Type B pancreatic cell (in vitro differentiated cells): ENCODE measurements at regions not wholly inside any gene's neighbourhood (a gene's known extent, or its start where the extent isn't known, plus 50 kb on each side); places are given as distances from the start of the nearest gene placed in this dataset.

Experiments used
- DNase-seq: peaks from one replicate; pipeline ENCODE4 v3.0.0; 2021; ENCODE audit warnings: mixed read lengths; ENCODE audit not compliant: unreplicated experiment; ENCODE audit errors: extremely low spot score
- H3K27ac Mint-ChIP-seq: 2 replicates; pipeline ENCODE4 v1.8.0; 2021; ENCODE audit warnings: mild to moderate bottlenecking, mixed read lengths
- H3K27me3 Mint-ChIP-seq: 2 replicates; pipeline ENCODE4 v1.8.0; 2021; ENCODE audit warnings: mixed read lengths
- H3K36me3 Mint-ChIP-seq: 2 replicates; pipeline ENCODE4 v1.8.0; 2021; ENCODE audit warnings: mixed read lengths
- H3K4me1 Mint-ChIP-seq: one replicate; pipeline ENCODE4 v1.8.0; 2021; ENCODE audit warnings: mixed read lengths; ENCODE audit not compliant: unreplicated experiment
- H3K4me3 Mint-ChIP-seq: 2 replicates; pipeline ENCODE4 v1.8.0; 2021; ENCODE audit warnings: mild to moderate bottlenecking, mixed read lengths
- H3K9me3 Mint-ChIP-seq: 2 replicates; pipeline ENCODE4 v1.8.0; 2021; ENCODE audit warnings: mixed read lengths
- CTCF ChIP-seq: fragments of 200-600 bp; sonication (generic); conservative IDR thresholded peaks from 2 replicates; pipeline ENCODE4 v1.5.0; 2021; ENCODE audit warnings: antibody characterized with exemption, mild to moderate bottlenecking

DNA sequence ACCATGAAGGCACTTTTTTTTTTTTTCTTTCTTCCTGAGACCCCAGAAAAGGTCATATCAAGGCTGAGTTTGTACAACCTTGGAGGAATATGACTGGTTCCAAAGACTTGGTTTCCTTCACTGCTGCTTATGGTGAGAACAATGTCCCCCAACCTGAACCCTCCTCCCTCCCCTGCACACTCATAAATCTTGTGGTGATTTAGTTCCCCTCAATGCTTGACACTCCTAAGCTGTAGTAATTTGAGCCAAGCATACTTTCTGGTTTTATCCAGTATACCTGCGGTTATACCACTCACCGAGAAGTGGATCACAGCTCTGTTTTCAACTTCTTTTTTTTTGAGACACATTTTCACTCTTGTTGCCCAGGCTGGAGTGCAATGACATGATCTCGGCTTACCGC lies 149.9 kb upstream of the KLF4 start:
- Mint-ChIP-seq H3K9me3 (no peaks in the 10 kb centered on the region), H3K27me3 (peaks cover 14% of the 10 kb centered on the region), H3K4me3 (peak overlapping the region; percentile 85), H3K36me3 (no peaks in the 10 kb centered on the region), H3K27ac (peak overlapping the region; percentile 93), H3K4me1 (peaks cover 32% of the 10 kb centered on the region)
- DNase-seq: no peak
- TF ChIP-seq CTCF: no peak

DNA sequence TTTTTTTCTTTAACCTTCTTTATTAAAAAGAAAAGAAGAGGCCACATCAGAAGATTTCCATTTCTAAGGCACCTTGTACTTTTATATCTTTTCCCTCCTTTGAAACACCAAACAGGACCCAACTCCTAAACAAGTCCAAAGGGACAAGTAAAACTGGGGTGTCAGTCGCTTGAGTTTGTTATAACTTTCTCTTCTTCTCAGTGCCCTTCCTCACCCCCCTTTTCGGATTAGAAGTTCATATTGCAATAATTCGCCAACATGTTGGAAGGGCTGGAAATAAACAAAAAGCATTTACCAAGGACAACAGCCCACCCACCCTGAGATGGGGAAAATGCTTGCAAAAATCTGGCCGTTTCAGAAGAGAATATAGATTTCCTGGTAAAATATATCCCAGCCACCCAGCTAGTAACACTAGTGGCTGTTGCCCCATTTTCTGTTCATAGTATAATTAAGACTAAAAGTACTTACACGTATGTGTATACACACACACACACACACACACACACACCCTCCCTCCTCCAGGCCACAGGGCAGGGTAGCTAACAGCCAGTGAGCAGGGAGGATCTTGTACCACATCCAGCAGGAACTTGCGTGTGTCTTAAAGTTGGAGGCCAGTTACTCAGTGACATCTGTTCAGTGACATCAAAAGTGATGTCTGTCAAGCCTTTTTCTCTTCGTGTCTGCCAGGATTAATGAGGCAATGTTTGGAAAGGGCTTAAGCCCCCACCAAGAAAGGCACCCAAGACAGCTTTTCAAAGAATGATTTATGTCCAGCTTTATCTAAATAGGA lies 149.1 kb upstream of the KLF4 start:
- H3K27me3 Mint-ChIP-seq: peaks cover 15% of the 10 kb centered on the region
- no peaks in the 10 kb centered on the region for H3K36me3 Mint-ChIP-seq
- no peak for DNase-seq
- TF ChIP-seq CTCF: no peak
- peak overlapping the region; percentile 85 for H3K4me3 Mint-ChIP-seq
- H3K9me3 Mint-ChIP-seq: no peaks in the 10 kb centered on the region
- H3K27ac Mint-ChIP-seq: peak overlapping the region; percentile 93
- peaks cover 34% of the 10 kb centered on the region for H3K4me1 Mint-ChIP-seq

DNA sequence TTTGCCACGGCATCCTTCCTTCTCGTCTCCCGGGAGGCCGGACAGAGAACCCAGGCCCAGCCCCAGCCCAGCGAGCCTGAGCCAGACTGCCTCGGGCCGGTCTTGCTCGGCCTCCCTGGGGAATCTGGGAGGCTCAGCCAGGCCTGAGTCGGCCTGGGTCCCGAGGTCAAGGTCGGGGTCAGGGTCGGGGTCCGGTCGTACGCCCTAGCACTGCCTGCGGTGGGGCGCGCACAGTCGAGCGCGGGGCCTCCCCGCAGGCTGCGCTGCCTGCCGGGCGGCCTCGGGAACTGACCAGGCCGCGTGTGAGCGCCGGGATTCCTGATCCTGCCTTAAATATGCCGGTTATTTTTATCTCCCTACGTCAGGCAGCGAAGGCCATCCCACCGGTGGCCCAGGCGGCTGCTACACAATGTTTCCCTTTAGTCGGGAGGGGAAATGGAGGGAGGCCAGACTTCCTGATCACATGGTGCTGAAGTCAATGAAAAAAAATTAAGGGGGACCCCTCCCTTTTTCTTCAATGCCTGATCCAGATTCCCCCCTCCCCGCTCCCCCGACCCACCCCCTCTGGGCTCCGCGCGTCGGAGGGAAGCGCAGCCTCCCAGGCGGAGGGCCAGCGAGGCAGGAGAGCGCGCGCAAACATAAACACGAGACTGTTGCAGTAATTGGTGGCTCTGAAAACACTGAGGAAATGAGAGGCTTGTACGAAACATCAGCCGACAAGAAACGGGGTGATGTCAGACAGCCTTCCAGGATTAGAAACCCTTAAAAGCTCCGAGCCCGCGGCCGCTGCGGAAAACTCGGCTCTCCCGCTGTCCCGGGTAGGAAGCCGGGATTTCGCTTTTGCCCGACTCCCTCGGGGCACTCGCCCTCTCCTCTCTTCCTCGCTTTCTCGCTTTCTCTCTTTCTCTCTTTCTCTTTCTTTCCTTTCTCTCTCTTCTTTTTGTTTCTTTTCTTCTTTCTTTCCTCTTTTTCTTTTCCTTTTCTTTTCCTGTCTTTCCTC lies 148.2 kb upstream of the KLF4 start:
- Mint-ChIP-seq H3K27me3 (peaks cover 19% of the 10 kb centered on the region), H3K36me3 (no peaks in the 10 kb centered on the region), H3K4me3 (peak overlapping the region; percentile 85), H3K27ac (peak overlapping the region; percentile 93), H3K4me1 (peaks cover 40% of the 10 kb centered on the region), H3K9me3 (no peaks in the 10 kb centered on the region)
- peak; percentile 73 for DNase-seq
- peak; percentile 38 for TF ChIP-seq CTCF

GRCh38 chr9:107636571-107637381 lies 147.2 kb upstream of the KLF4 start:
- H3K9me3 Mint-ChIP-seq: no peaks in the 10 kb centered on the region
- peak overlapping the region; percentile 62 for H3K4me3 Mint-ChIP-seq
- DNase-seq: no peak
- no peak for TF ChIP-seq CTCF
- no peaks in the 10 kb centered on the region for H3K36me3 Mint-ChIP-seq
- H3K27ac Mint-ChIP-seq: no peak overlapping the region
- peaks cover 19% of the 10 kb centered on the region for H3K27me3 Mint-ChIP-seq
- H3K4me1 Mint-ChIP-seq: peaks cover 48% of the 10 kb centered on the region

DNA sequence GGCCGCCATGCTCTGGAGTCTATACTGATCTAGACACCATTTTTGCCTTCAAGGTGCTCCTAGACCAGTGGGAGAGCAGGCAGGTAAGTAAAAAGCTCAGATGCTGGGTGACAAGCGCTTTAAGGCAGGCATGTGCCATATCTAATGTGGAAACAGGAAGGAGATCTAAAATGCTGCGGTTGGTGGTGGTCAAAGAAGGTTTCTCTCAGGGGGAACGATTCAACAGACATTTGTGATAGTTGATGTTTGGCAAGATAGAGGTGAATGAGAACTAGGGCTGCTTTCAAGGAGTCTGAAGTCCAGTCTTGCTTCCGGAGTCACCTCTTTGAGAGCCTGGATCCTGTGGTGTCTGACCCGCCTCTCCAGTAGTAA lies 146.2 kb upstream of the KLF4 start:
- Mint-ChIP-seq H3K27ac (peak overlapping the region; percentile 33), H3K4me3 (peak overlapping the region; percentile 51), H3K27me3 (peaks cover 19% of the 10 kb centered on the region), H3K4me1 (peaks cover 48% of the 10 kb centered on the region), H3K9me3 (no peaks in the 10 kb centered on the region), H3K36me3 (no peaks in the 10 kb centered on the region)
- no peak for TF ChIP-seq CTCF
- no peak for DNase-seq
